LNCaP clone FGC (cell line): ENCODE measurements at regions not wholly inside any gene's neighbourhood (a gene's known extent, or its start where the extent isn't known, plus 50 kb on each side); places are given as distances from the start of the nearest gene placed in this dataset.

Source experiments
- DNase-seq: peaks from one replicate; pipeline ENCODE4 v3.0.0-alpha.2; 2011; ENCODE audit warnings: low read depth
- H3K4me3 ChIP-seq: 2 replicates; pipeline ENCODE4 v1.5.1; 2011; ENCODE audit warnings: mild to moderate bottlenecking, low read depth, low read length, control low read depth
- CTCF ChIP-seq: IDR thresholded peaks from 2 replicates; pipeline ENCODE4 v1.5.1; 2012; ENCODE audit warnings: mild to moderate bottlenecking; ENCODE audit not compliant: control insufficient read depth, insufficient read depth; ENCODE audit errors: extremely low read depth

- no peak overlapping the region for H3K4me3 ChIP-seq
- TF ChIP-seq CTCF: peak; percentile 87
- DNase-seq: peak; percentile 44
Measured at GRCh38 chr1:55277377-55278130, 62.4 kb upstream of the USP24 start.

GRCh38 chr1:55276671-55277376, 61.7 kb upstream of the USP24 start:
- no peak overlapping the region for H3K4me3 ChIP-seq
- no peak for TF ChIP-seq CTCF
- DNase-seq: no peak

GRCh38 chr1:55275941-55276341, 60.8 kb upstream of the USP24 start:
- TF ChIP-seq CTCF: no peak
- no peak for DNase-seq
- no peak overlapping the region for H3K4me3 ChIP-seq

- TF ChIP-seq CTCF: no peak
- no peak overlapping the region for H3K4me3 ChIP-seq
- no peak for DNase-seq
Measured at GRCh38 chr1:55275151-55275748, 60.1 kb upstream of the USP24 start.

- no peak for DNase-seq
- TF ChIP-seq CTCF: no peak
- no peak overlapping the region for H3K4me3 ChIP-seq
Measured at GRCh38 chr1:55272994-55273393, 57.8 kb upstream of the USP24 start.
